HG03064 (cell line): ENCODE measurements at regions not wholly inside any gene's neighbourhood (a gene's known extent, or its start where the extent isn't known, plus 50 kb on each side); places are given as distances from the start of the nearest gene placed in this dataset.
"Not testable (repeated sequence)": the region's sequence is repeated elsewhere in the genome, so short reads cannot be mapped to it uniquely, and the experiment has no call there.

Experiments used
- ATAC-seq: cut with Tn5 transposase; IDR thresholded peaks from one replicate; pipeline ENCODE4 v1.9.1; 2021; ENCODE audit warnings: low read depth; ENCODE audit not compliant: unreplicated experiment

DNA sequence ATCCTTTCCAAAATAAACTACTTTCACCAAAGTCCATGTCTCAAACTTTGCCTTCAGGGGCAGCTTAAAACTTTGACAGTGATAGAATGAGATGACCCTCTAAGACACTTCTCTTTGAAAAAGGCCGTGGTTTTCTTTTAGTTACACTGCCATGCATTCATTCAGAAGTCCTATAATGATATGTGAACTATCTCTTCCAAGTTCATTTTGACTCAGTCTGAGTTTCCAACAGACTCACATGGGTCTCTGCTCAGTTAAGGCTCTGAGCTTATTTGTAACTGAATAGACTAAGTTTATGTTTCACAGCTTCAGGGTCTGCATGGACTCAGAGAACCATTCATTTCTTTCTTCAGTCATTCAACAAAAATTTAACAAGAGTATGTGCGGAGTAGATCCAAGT, 208.9 kb upstream of the PRSS1 start:
- ATAC-seq = no peak

DNA sequence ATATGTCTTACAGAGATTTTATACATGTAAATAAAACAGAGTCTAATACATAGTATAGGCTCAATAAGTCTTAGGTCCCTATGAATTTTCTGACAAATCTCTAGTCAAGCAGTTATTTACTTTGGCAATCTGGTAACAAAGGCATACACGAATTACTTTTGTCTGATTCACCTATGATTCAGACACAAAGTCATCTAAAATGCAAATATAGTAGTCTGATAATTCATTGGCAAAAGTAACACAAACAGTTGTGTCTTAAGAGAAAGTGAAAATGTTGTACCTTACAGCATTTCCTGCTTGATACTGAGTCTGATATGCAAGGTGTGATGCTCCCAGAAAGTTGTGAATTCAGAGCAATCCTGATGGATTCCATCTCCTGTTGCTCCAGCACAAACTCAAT, 209.4 kb upstream of the PRSS1 start:
- ATAC-seq = no peak

DNA sequence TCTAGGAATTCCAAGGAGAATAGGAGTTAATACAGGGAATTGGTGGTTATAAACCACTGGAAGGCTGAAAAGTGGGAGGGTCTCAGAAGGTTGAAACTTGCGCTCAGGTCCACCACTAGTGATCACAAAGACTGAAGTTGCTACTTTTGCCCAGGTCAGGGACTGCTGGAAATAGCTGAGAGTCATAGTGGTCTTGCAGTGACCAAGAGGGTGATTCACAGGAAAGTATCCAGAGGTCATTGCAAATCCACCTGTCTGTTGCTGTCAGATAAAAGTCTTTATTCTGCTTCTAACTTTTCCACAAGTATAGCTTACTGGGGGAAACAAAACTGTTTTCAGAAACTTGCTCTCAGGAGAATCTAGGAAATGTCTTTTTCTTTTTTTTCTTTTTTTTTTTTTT, 211.5 kb upstream of the PRSS1 start:
- no peak for ATAC-seq

DNA sequence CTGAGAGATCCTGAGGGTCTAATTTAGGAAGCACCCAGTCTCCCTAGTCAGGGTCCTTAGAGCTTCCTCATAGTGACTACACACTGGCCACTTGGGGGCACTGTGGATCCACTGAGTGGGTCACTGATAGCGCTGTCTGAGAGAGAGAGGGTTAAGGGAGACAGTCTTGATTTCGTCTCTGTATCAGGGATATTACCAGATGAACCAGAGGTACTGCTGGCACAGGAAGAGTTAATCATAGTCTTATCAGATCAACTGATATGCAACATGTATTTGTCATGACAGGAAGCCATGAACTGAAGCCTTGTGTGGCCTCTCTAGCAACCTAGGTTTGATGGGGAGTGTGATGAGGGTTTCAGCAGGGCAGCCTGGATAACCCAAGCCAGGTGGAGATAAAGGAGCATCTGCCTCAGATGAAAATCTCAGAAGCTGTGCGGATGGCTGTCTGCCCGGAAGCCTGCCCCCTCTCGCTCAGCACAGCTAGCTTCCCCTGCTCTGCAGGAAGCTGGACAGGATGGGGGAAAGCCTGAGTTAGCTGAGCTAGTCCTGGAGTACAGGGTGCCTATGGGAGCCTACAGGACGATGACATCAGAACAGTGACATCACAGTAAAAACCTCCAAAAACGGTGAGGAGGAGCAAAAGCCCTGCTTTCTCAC, 214.0 kb upstream of the PRSS1 start:
- ATAC-seq = peak; percentile 96

DNA sequence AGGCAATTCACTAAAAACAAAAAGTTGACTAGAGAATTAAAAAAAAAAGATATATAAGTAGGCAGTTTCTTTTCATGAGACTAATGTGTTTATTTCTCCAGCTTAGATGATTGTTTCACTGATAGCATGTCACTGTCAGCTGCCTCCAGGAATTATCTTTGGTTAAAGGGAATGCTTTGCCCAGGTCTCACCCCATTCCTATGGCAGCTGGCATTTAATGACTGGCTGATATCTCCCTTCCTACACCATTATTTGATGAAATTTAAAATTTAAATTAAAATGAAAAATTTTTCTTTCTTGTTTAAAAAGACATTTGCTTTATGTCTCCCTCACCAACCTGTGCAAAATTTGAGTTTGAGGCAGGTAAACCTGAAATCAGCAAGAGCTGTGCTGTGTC, 214.5 kb upstream of the PRSS1 start:
- no peak for ATAC-seq

DNA sequence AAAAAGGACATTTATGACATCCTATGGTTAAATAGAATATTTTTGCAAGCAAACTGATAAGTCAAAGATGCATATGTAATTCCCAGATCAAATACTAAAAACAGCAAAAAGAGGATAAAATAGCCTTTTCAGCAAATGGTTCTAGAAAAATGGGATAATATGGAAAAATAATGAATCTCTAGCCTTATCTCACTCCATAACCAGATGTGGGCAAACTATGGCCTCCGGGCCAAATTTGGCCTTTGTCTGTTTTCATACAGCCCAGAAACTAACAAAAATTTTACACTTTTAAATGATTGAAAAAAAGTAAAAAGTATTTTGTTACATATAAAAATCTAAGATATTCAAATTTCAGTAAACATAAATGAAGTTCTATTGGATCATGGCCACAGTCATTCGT, 215.4 kb upstream of the PRSS1 start:
- ATAC-seq = no peak

DNA sequence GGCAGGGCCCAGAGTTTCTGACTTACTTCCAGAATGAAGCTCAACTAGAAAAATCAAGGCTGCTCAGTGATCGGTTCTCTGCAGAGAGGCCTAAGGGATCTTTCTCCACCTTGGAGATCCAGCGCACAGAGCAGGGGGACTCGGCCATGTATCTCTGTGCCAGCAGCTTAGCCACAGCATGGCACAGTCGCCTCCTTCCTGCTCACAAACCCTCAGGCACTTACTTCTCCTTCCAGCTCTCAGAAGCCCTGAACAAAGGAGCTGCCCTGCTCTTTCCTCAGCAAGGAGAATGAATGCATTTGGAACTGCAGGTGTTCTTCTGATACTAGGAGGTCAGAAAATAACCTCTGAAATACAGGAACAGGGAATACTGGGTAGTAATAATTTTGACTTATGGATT, 219.7 kb upstream of the PRSS1 start:
- ATAC-seq = no peak

DNA sequence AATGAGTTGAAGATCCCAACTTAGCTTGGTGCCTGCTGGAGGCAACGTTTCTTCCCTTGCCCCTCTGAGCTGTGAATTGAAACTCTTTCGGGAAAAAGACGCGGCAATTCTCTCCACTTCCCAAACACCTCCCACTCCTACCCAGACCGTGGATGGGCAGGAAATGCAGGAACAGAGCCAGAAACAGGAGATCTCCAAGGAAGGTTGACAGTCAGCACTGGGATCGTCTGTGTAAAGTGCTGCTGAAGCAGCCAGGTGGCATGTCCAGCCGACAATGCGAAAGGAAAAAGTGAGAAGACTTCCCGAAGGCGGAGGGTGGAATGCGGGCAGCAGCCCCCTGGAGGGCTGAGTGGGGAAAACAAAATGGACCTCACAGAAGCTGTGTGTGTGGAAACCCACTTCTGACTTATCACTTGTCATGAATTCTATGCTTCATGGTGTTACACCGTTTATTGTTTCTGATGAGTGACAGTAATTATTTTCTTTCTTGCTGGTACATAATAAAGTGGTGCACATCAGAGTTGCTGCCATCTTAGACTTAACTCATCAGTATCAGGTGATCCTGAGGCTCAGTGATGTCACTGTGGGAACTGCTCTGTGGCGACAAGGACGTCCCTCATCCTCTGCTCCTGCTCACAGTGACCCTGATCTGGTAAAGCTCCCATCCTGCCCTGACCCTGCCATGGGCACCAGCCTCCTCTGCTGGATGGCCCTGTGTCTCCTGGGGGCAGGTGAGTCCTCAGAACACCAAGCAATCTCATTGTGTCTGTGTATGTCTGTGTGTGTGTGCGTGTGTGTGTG, 220.5 kb upstream of the PRSS1 start:
- ATAC-seq = no peak

DNA sequence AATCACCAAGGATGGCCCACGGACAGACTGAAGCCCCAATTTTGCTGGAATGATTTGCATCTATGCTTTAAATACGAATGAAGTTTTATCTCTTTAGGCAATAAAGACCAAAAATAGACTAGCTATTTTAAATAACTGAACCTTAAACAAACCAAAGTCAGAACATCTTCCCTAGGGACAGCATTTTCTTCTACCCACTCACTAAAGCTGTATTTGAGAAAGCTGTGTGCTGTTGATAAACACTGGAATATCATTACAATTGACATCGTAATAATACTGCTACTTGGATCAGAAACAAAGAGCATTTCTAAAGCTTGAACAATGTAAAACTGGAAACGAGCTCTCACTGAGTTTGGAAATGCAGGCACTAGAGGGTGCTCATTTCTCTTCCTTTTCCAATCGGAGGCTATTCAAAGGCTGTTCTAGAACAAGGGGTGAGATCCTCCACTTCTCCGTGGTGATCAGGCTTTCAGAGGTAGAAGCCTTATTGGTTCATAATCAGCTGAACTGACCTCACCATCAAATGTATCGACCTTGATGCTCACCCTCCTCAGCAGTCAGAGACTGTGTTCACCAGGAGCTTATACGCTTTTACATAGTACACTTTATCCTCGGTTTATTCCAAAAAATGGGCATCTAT, 225.3 kb upstream of the PRSS1 start:
- no peak for ATAC-seq

DNA sequence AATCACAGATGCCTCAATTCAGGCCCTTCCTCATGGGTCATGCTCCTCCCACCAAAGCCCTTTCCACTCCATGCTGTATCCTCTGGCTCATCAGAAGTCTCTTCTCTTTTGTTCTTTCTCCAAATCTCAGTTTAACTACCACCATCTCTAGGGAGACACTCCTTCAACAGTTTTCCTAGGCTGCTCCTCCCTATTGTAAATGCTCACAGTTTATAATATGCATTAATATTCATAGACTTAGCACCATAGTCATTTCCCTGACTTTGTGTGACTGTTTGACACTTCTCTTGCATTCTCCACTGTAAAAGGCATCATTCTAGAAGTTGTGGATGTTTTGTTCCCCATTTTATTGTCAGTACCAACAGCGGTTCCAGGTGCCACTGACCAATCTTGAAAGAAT, 226.5 kb upstream of the PRSS1 start:
- no peak for ATAC-seq

DNA sequence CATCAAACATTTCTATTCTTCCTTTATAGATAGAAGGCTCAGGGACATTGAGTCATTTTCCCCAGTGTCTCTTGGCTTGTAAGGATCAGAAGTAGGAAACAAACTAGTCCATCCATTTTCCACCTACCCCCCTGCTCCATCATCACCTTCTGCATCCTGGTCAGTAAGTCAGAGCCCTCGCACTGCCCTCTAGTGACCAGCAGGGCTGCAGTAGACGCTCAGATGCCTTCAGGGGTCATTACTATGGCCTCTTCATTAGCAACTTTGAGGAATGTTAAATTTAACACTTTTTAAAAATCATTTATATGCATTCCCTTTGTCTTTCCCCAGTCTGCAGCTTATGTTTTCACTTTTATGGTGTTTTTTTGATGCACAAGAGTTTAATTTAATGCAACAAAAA, 228.4 kb upstream of the PRSS1 start:
- not testable (repeated sequence) for ATAC-seq

DNA sequence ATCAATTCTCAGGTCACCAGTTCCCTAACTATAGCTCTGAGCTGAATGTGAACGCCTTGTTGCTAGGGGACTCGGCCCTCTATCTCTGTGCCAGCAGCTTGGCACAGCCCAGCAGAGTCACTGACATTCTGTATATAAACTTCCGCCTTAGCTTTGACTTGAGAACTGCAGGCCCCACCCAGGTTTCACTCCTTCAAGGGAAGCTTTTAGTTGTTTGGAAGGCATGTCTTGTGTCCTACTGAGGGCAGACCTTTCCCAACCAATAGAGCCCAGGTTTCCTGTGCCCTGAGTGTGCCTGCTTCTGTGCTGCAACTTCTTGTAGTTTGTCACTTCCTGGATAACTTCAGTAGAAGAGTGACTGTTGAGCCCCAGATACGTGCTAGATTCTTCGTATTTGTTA, 228.8 kb upstream of the PRSS1 start:
- ATAC-seq = not testable (repeated sequence)

DNA sequence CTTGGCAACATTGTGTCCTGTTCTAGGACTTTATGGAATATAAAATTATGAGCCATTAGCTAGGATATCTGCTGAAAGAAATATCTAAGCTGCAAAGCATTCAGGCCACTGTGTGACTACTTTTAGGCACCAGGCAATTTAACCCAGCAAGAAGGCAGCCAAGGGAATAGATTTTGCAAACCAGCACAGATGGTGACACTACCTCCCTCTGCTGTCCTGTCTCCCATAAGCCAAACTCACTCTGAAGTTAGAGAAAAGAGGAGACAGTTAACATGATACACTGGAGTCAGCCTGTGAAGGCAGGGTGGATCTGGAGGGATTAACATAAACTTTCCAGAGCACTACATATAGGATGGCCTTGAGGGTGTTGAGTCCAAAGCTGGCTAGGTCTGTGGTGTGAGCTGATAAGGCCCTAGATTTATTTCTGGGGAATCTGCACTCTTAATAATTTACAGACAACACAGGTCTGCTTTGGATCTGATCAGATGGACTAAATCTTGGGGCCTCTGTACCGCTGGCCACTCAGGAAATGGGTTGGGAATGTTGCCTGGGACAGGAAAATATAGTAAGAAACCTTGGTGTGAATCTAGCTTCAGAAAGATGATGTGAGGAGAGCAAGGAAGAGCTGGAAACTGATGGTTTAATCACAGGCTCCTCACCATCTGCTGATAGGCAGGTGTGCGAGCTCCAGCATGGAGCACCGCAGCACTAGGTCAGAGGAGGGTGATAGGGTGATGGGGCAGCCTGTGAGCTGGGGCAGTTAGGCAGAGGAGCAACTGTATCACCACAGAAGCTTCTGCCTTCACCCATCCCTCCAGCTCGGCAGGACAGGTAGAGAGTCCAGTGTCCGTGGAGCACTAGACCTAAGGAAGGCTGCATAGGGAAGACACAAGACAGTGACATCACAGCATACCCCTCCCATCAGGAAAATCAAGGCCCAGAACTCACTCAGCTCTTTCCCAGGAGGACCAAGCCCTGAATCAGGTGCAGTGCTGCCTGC, 229.9 kb upstream of the PRSS1 start:
- ATAC-seq = no peak

DNA sequence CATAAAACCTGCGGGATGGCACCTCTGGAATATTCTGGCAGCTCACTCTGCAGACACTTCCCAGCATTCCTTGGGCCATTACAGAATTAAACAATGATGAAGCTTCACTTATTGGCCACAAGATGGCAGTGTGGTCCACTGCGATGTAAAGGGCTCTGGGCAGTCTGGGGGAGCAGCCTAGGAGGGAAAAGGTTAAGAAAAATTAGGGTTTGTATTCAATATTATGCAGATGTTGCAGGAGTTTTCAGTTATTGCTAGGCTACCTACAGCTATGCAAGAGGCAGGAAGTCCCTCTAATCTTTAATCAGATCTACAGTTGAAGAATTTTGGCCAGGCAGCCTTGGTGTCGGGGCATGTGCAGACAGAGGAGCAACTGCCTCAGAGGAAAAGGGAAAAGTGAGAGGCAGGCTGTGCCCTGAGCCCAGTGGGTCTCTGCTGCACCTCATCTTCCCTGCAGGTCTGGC, 233.2 kb upstream of the PRSS1 start:
- peak; percentile 89 for ATAC-seq

DNA sequence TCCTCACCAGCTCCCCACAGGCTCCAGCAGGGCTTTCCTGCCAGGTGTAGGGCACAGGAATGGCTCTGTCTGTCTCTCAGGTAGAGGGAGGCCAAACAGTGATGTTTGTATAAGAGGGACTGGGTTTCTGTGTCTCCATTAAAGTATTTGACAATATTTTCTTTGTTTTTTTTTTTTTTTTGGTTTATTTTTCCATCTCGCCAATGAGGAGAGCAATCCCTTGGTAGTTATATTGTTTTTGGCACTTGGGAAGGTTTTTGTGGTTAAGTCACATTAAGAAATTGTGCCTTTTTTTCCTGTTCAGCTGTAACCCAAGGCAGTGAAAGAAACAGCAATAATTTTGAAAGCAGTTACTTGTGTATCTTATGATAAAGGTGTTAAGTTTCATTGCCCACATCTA, 234.6 kb upstream of the PRSS1 start:
- ATAC-seq = not testable (repeated sequence)

DNA sequence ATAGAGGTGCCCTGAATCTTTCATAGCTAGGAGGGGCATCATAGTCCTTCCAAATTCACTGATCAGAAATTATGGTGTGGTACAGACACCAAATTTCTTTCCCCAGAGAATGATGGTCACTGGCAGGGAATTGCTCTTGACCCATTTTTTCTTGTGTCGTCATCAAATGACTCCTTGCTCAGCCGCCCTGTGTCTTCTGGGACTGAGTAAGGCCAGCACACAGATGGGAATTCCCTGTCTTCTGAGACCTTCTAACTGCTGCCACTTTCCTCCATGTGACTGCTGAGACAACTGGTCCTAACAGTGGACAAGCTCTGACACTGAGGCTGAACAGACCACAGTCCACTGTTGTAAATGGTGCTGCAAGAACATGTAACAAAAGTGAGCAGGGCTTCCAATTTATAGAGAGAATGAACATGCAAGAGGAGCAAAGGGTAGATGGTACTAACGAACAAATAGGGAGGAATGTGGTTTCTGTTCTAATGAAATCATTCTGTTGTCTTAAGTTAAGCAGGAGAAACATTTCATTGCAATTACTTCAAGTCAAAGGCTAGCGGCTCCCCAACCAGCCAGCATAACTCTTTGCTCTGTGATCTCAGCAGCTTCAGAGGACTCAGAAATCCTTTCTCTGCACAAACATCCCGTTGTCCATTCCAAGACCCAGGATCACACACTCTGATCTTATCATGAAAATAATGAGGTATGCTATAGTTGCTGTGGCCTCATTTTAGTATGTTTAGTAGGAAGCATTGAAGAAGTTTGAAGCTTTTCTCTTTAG, 235.9 kb upstream of the PRSS1 start:
- no peak for ATAC-seq

DNA sequence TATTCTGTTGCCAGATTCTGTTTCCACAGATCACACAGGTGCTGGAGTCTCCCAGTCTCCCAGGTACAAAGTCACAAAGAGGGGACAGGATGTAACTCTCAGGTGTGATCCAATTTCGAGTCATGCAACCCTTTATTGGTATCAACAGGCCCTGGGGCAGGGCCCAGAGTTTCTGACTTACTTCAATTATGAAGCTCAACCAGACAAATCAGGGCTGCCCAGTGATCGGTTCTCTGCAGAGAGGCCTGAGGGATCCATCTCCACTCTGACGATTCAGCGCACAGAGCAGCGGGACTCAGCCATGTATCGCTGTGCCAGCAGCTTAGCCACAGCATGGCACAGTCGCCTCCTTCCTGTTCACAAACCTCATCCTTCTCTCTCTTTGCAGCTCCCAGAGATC, 237.5 kb upstream of the PRSS1 start:
- ATAC-seq = no peak

DNA sequence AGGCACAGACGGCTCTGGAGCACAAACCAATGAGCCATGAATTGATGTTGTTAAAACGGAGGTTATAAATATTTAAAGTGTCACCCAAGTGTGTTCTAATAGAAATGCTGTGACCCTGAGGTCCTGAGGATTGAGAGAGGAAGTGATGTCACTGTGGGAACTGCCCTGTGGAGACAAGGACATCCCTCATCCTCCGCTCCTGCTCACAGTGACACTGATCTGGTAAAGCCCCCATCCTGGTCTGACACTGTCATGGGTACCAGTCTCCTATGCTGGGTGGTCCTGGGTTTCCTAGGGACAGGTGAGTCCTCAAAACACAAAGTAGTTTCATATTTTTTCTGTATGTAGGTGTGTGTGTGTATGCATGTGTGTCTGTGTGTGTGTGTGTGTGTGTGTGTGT, 237.9 kb upstream of the PRSS1 start:
- no peak for ATAC-seq

DNA sequence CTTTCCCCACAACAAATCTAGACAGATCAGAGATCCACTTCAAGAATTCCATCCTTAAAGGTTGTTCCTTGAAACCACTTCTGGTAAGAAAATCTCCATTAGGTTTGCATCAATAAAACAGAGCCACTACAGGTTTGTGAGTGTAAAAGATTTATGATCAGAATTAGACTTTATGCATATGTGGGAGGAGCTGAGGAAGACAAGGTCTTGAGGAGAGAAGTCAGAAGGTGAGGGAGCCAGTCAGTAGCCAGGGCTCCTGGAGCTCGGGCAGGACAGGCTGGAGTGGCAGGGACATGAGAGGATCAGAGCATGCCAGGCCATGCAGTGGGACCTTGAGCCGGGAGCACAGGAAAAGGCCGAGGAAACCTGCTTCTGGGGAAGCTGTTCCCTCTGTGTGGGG, 240.0 kb upstream of the PRSS1 start:
- ATAC-seq = not testable (repeated sequence)

DNA sequence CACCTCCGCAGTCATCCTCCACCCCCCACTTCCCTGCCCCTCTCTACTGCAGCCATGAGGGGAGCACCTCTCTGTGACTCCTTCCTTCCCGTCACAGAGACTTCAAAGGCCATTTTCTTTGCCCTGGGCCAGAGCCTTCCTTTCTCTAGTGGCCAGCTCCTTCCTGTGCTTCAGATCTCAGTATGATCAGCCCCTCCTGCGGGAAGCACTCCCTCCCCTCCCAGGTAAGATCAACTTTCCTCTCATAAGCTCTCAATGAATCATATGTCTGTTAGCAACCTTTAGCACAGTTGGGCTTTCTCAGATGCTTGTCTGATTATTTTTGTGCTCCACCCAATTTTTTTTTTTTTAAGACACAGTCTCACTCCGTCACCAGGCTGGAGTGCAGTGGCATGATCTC, 241.0 kb upstream of the PRSS1 start:
- no peak for ATAC-seq
